HEK293T (cell line): ENCODE measurements at regions not wholly inside any gene's neighbourhood (a gene's known extent, or its start where the extent isn't known, plus 50 kb on each side); places are given as distances from the start of the nearest gene placed in this dataset.

Experiments used
- ARNT ChIP-seq: fragments of 450-650 bp; IDR thresholded peaks from 2 replicates; pipeline ENCODE4 v1.6.1; 2017; ENCODE audit warnings: mild to moderate bottlenecking
- L3MBTL2 ChIP-seq: fragments of 450-650 bp; conservative IDR thresholded peaks from 2 replicates; pipeline ENCODE4 v1.6.1; 2016; ENCODE audit warnings: mild to moderate bottlenecking
- PKNOX1 ChIP-seq: fragments of 450-650 bp; IDR thresholded peaks from 2 replicates; pipeline ENCODE4 v1.6.1; 2016
- SP1 ChIP-seq: fragments of 450-650 bp; IDR thresholded peaks from 2 replicates; pipeline ENCODE4 v1.6.1; 2017
- SUZ12 ChIP-seq: fragments of 450-650 bp; IDR thresholded peaks from 2 replicates; pipeline ENCODE4 v1.6.1; 2016; ENCODE audit warnings: mild to moderate bottlenecking

DNA sequence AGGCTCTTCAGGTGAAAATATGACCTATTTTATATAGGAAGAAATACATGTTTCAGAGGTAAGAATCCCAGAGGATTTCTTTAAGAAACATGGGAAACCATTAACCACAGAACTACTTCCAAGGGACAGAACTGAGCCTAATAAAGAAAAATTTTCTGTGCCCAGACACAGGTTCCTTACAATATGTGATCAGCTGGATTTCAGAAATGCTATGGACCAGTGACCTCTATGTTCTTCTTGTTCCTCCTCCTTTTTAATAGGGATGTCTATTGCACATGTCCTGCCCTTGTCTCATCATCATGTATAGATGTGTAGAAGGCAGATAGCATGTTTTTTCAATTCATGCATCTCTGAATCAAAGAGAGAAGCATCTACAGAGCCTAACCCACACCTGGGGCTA, 836.6 kb downstream of the RNF144A start:
- TF ChIP-seq SP1, result no peak
- no peak for TF ChIP-seq SUZ12
- TF ChIP-seq L3MBTL2, result no peak
- no peak for TF ChIP-seq PKNOX1
- TF ChIP-seq ARNT, result no peak
